ENCODE measurements at regions not wholly inside any gene's neighbourhood (a gene's known extent, or its start where the extent isn't known, plus 50 kb on each side); places are given as distances from the start of the nearest gene placed in this dataset.
"Not testable (repeated sequence)": the region's sequence is repeated elsewhere in the genome, so short reads cannot be mapped to it uniquely, and the experiment has no call there.

- dilution Hi-C loops (cut with MboI; ENCODE audit: extremely low pct_ligation_motif_present, low sequenced_read_pairs) = no loop called here
These were observed 1386.6 kb downstream of the AACS start for GRCh38 chr12:126451809-126452208.

GRCh38 chr12:126452686-126453085, 1387.5 kb downstream of the AACS start:
- H3K27me3 ChIP-seq (ENCODE audit: control insufficient read depth in 2 of 2, insufficient read depth in 2 of 2, low read length in 2 of 2); H3K4me1 ChIP-seq (ENCODE audit: control insufficient read depth, extremely low read depth, insufficient read depth, low read length); H3K4me3 ChIP-seq (replicated peaks in 1 of 3; ENCODE audit: insufficient read depth in 1 of 3, low read depth in 1 of 3, low read length in 3 of 3); H4K20me1 ChIP-seq (replicated peaks; ENCODE audit: control insufficient read depth, extremely low read depth, insufficient read depth, low read length); intact Hi-C loops (cut with micrococcal nuclease); H3K79me2 ChIP-seq (ENCODE audit: control insufficient read depth, insufficient read depth, low read length); dilution Hi-C loops (cut with MboI; ENCODE audit: extremely low pct_ligation_motif_present, low sequenced_read_pairs); H3K27ac ChIP-seq (ENCODE audit: insufficient read depth, low read depth, low read length); BruUV-seq (replicated peaks); H3K9me3 ChIP-seq (replicated peaks; ENCODE audit: control insufficient read depth, insufficient read depth, low read length); DNase-seq (ENCODE audit: low read depth, low spot score); H2AFZ ChIP-seq (ENCODE audit: low read depth, low read length); POLR2A ChIA-PET; FAIRE-seq; H3K36me3 ChIP-seq (ENCODE audit: control insufficient read depth in 2 of 2, extremely low read depth in 1 of 2, insufficient read depth in 2 of 2, low read length in 2 of 2); H3K9ac ChIP-seq (replicated peaks; ENCODE audit: extremely low read depth, insufficient read depth, low read length); H3K9me1 ChIP-seq (replicated peaks; ENCODE audit: control insufficient read depth, extremely low read depth, insufficient read depth, low read length); CTCF ChIA-PET; H3K4me2 ChIP-seq (ENCODE audit: insufficient read depth, low read length): not testable (repeated sequence)

More at GRCh38 chr12:126451809-126452208, 1386.6 kb downstream of the AACS start:
- Histone ChIP-seq H3K4me2 (ENCODE audit: insufficient read depth, low read length) (no peak overlapping the region), H3K9ac (replicated peaks; ENCODE audit: extremely low read depth, insufficient read depth, low read length) (no peak overlapping the region), H3K9me1 (replicated peaks; ENCODE audit: control insufficient read depth, extremely low read depth, insufficient read depth, low read length) (no peaks in the 10 kb centered on the region), H3K27me3 (ENCODE audit: control insufficient read depth in 2 of 2, insufficient read depth in 2 of 2, low read length in 2 of 2) (no peaks in the 10 kb centered on the region), H4K20me1 (replicated peaks; ENCODE audit: control insufficient read depth, extremely low read depth, insufficient read depth, low read length) (no peaks in the 10 kb centered on the region), H3K4me1 (ENCODE audit: control insufficient read depth, extremely low read depth, insufficient read depth, low read length) (no peaks in the 10 kb centered on the region), H3K27ac (ENCODE audit: insufficient read depth, low read depth, low read length) (no peak overlapping the region), H3K4me3 (replicated peaks in 1 of 3; ENCODE audit: insufficient read depth in 1 of 3, low read depth in 1 of 3, low read length in 3 of 3) (no peak overlapping the region), H3K36me3 (ENCODE audit: control insufficient read depth in 2 of 2, extremely low read depth in 1 of 2, insufficient read depth in 2 of 2, low read length in 2 of 2) (no peaks in the 10 kb centered on the region), H2AFZ (ENCODE audit: low read depth, low read length) (no peak overlapping the region), H3K9me3 (replicated peaks; ENCODE audit: control insufficient read depth, insufficient read depth, low read length) (peaks cover 2% of the 10 kb centered on the region), H3K79me2 (ENCODE audit: control insufficient read depth, insufficient read depth, low read length) (no peaks in the 10 kb centered on the region)
- intact Hi-C loops (cut with micrococcal nuclease) = no loop called here
- no TSS peak for BruUV-seq (replicated peaks)
- ChIA-PET POLR2A (no interaction called here), CTCF (no interaction called here)
- TF ChIP-seq FOS (IDR thresholded peaks at IDR 0.05; ENCODE audit: borderline replicate concordance, insufficient read depth, low read length) = no peak
- TF ChIP-seq MYC (IDR thresholded peaks at IDR 0.05; ENCODE audit: low read depth, low read length) = no peak
- no peak for TF ChIP-seq JUN (IDR thresholded peaks at IDR 0.05; ENCODE audit: borderline replicate concordance, insufficient read depth, insufficient read length, low read depth)
- TF ChIP-seq POLR2AphosphoS5 (IDR thresholded peaks at IDR 0.05; ENCODE audit: insufficient read depth, low read depth, low read length) = no peak
- TF ChIP-seq POLR2A (IDR thresholded peaks at IDR 0.05; ENCODE audit: low read depth, low read length) = no peak
- TF ChIP-seq GATA2 (IDR thresholded peaks at IDR 0.05; ENCODE audit: insufficient read depth, insufficient read length, low read depth, low read length) = no peak
- no peak for TF ChIP-seq MAX (IDR thresholded peaks at IDR 0.05; ENCODE audit: insufficient read depth, insufficient read length)
- no peak for TF ChIP-seq CTCF (IDR thresholded peaks at IDR 0.05; ENCODE audit: extremely low read depth in 1 of 2, insufficient read depth in 1 of 2, low read depth in 1 of 2, low read length in 2 of 2)
- TF ChIP-seq EZH2 (IDR thresholded peaks at IDR 0.05; ENCODE audit: borderline replicate concordance, low read depth, low read length, severe bottlenecking) = no peak
- no peak for DNase-seq (ENCODE audit: low read depth, low spot score)
- no peak for FAIRE-seq

Data from endothelial cell of umbilical vein (primary cell).